Dermis blood vessel endothelial cell (primary cell): ENCODE measurements at regions not wholly inside any gene's neighbourhood (a gene's known extent, or its start where the extent isn't known, plus 50 kb on each side); places are given as distances from the start of the nearest gene placed in this dataset.
A peak's percentile ranks its signal among the peaks of the same experiment; 100 is the strongest.
"Not testable (repeated sequence)": the region's sequence is repeated elsewhere in the genome, so short reads cannot be mapped to it uniquely, and the experiment has no call there.

Experiments used
- DNase-seq: peaks from one replicate; pipeline ENCODE4 v3.0.0; 2010

- DNase-seq: peak; percentile 95
These were observed 60.5 kb downstream of the AREG start for GRCh38 chr4:74505355-74505978.

GRCh38 chr4:74509363-74509762 is 64.4 kb downstream of the AREG start:
- not testable (repeated sequence) for DNase-seq

GRCh38 chr4:74516303-74516702 is 71.4 kb downstream of the AREG start:
- DNase-seq: no peak

- no peak for DNase-seq
These were observed 73.1 kb downstream of the AREG start for GRCh38 chr4:74517996-74518395.

GRCh38 chr4:74522251-74522991 is 77.5 kb downstream of the AREG start:
- DNase-seq: no peak

- no peak for DNase-seq
These were observed 78.2 kb downstream of the AREG start for GRCh38 chr4:74523096-74523495.

- DNase-seq: no peak
These were observed 80.0 kb downstream of the AREG start for GRCh38 chr4:74524985-74525384.

GRCh38 chr4:74527049-74527448 is 82.1 kb downstream of the AREG start:
- no peak for DNase-seq

GRCh38 chr4:74528178-74528577 is 83.2 kb downstream of the AREG start:
- no peak for DNase-seq

GRCh38 chr4:74529284-74530041 is 84.5 kb downstream of the AREG start:
- DNase-seq: peak; percentile 56

GRCh38 chr4:74531963-74532794 is 87.2 kb downstream of the AREG start:
- peak; percentile 93 for DNase-seq

GRCh38 chr4:74534121-74534520 is 89.2 kb downstream of the AREG start:
- DNase-seq: no peak

GRCh38 chr4:74534936-74535335 is 90.0 kb downstream of the AREG start:
- DNase-seq: no peak

GRCh38 chr4:74535512-74535911 is 90.6 kb downstream of the AREG start:
- peak; percentile 15 for DNase-seq

GRCh38 chr4:74536557-74536956 is 91.6 kb downstream of the AREG start:
- DNase-seq: peak; percentile 59

- DNase-seq: no peak
These were observed 92.5 kb downstream of the AREG start for GRCh38 chr4:74537459-74537858.

- DNase-seq: peak; percentile 67
These were observed 94.3 kb downstream of the AREG start for GRCh38 chr4:74539044-74539790.

- no peak for DNase-seq
These were observed 95.3 kb downstream of the AREG start for GRCh38 chr4:74540193-74540592.

GRCh38 chr4:74541667-74542066 is 96.7 kb downstream of the AREG start:
- no peak for DNase-seq

GRCh38 chr4:74543231-74543781 is 98.4 kb downstream of the AREG start:
- DNase-seq: peak; percentile 40

GRCh38 chr4:74543983-74544382 is 99.0 kb downstream of the AREG start:
- DNase-seq: peak; percentile 18
